Fibroblast of lung (primary cell): ENCODE measurements at regions not wholly inside any gene's neighbourhood (a gene's known extent, or its start where the extent isn't known, plus 50 kb on each side); places are given as distances from the start of the nearest gene placed in this dataset.

Source experiments
- DNase-seq, 2 donors: peaks; one replicate each; pipeline versions ENCODE4 v3.0.0 to v3.0.0-alpha.2; 2010; ENCODE audit warnings: low read depth in 2 of 2
- H2AFZ ChIP-seq: 2 replicates; pipeline ENCODE4 v1.5.1; 2012; ENCODE audit warnings: low read length, control low read depth, inconsistent platforms
- H3K27ac ChIP-seq: 2 replicates; pipeline ENCODE4 v1.5.1; 2011; ENCODE audit warnings: low read length, control low read depth; ENCODE audit not compliant: insufficient read depth
- H3K27me3 ChIP-seq: 2 replicates; pipeline ENCODE4 v1.5.1; 2011; ENCODE audit warnings: mild to moderate bottlenecking, low read length; ENCODE audit not compliant: control insufficient read depth, insufficient read depth
- H3K36me3 ChIP-seq: 2 replicates; pipeline ENCODE4 v1.5.1; 2011; ENCODE audit warnings: low read length; ENCODE audit not compliant: control insufficient read depth, insufficient read depth
- H3K4me1 ChIP-seq: 2 replicates; pipeline ENCODE4 v1.5.1; 2011; ENCODE audit warnings: low read length; ENCODE audit not compliant: control insufficient read depth, insufficient read depth; ENCODE audit errors: extremely low read depth
- H3K4me2 ChIP-seq: 2 replicates; pipeline ENCODE4 v1.5.1; 2011; ENCODE audit warnings: low read length, control low read depth; ENCODE audit not compliant: insufficient read depth; ENCODE audit errors: extremely low read depth
- H3K4me3 ChIP-seq, 4 experiments: fragments of 200-600 bp in 1 of 4; sonication (generic) in 1 of 4; replicated peaks in 1 of 4; 2 replicates each; pipeline ENCODE4 v1.5.1; 2011 to 2016; ENCODE audit warnings: low read length in 4 of 4, low read depth in 3 of 4, mild to moderate bottlenecking in 3 of 4, control low read depth in 2 of 4, inconsistent platforms in 1 of 4, mixed read lengths in 1 of 4; ENCODE audit not compliant: insufficient read depth in 1 of 4; ENCODE audit errors: control extremely low read depth in 1 of 4
- H3K79me2 ChIP-seq: 2 replicates; pipeline ENCODE4 v1.5.1; 2012; ENCODE audit warnings: mild to moderate bottlenecking, low read length, inconsistent platforms; ENCODE audit not compliant: control insufficient read depth, insufficient read depth
- H3K9ac ChIP-seq: 2 replicates; pipeline ENCODE4 v1.5.1; 2011; ENCODE audit warnings: mild to moderate bottlenecking, low read length, control low read depth; ENCODE audit not compliant: insufficient read depth
- H3K9me3 ChIP-seq: 2 replicates; pipeline ENCODE4 v1.5.1; 2012; ENCODE audit warnings: low read depth, low read length; ENCODE audit not compliant: control insufficient read depth, insufficient read depth
- H4K20me1 ChIP-seq: 2 replicates; pipeline ENCODE4 v1.5.1; 2011; ENCODE audit warnings: low read length; ENCODE audit not compliant: control insufficient read depth, insufficient read depth; ENCODE audit errors: extremely low read depth
- EZH2 ChIP-seq: IDR thresholded peaks from 2 replicates; pipeline ENCODE4 v1.5.1; 2012; ENCODE audit warnings: low read length, control low read depth, mild to moderate bottlenecking; ENCODE audit errors: missing control alignments
- TF ChIP-seq, protein P1 (sequence below), 2 donors: IDR thresholded peaks in 1 of 2; conservative IDR thresholded peaks in 1 of 2; 1 replicate in 1 of 2; 2 replicates in 1 of 2; pipeline ENCODE4 v1.5.1; 2011 to 2012; ENCODE audit warnings: low read length in 2 of 2, control low read depth in 1 of 2, inconsistent platforms in 1 of 2, low read depth in 1 of 2, mild to moderate bottlenecking in 1 of 2

DNA sequence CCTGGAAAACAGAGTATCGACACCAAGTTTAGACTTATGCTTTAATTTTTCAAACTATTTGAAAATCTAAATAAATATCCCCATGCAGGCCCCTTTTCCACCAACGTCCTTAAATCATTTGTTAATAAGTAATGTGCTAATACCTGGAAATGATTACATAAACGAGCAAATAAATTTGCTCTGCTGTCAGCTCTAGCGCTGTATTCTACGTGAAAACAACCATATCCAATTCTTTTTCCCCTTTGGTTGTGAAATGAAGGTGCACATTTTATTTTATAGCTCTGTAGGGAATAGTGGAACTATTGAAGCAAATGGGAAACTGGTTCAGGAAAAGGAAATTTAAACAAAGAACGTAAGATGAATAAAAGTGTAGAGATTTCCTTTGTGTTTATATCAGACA lies 137.7 kb upstream of the ZNF608 start:
- no peak for DNase-seq
- Histone ChIP-seq H3K9ac (no peak overlapping the region), H3K36me3 (no peaks in the 10 kb centered on the region), H3K9me3 (no peaks in the 10 kb centered on the region), H3K4me3 (no peak overlapping the region), H2AFZ (no peak overlapping the region), H3K79me2 (no peaks in the 10 kb centered on the region), H4K20me1 (no peaks in the 10 kb centered on the region), H3K27me3 (no peaks in the 10 kb centered on the region), H3K4me1 (no peaks in the 10 kb centered on the region), H3K27ac (no peak overlapping the region), H3K4me2 (no peak overlapping the region)
- no peak for TF ChIP-seq EZH2
- TF ChIP-seq, protein P1, sequence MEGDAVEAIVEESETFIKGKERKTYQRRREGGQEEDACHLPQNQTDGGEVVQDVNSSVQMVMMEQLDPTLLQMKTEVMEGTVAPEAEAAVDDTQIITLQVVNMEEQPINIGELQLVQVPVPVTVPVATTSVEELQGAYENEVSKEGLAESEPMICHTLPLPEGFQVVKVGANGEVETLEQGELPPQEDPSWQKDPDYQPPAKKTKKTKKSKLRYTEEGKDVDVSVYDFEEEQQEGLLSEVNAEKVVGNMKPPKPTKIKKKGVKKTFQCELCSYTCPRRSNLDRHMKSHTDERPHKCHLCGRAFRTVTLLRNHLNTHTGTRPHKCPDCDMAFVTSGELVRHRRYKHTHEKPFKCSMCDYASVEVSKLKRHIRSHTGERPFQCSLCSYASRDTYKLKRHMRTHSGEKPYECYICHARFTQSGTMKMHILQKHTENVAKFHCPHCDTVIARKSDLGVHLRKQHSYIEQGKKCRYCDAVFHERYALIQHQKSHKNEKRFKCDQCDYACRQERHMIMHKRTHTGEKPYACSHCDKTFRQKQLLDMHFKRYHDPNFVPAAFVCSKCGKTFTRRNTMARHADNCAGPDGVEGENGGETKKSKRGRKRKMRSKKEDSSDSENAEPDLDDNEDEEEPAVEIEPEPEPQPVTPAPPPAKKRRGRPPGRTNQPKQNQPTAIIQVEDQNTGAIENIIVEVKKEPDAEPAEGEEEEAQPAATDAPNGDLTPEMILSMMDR (conservative IDR thresholded peaks at IDR 0.05 in 1 of 2, IDR thresholded peaks at IDR 0.05 in 1 of 2; ENCODE audit: low read depth in 1 of 2, low read length in 2 of 2): no peak

- H3K9me3 ChIP-seq: no peaks in the 10 kb centered on the region
- H4K20me1 ChIP-seq: no peaks in the 10 kb centered on the region
- no peak overlapping the region for H3K4me2 ChIP-seq
- H3K27ac ChIP-seq: no peak overlapping the region
- H3K79me2 ChIP-seq: no peaks in the 10 kb centered on the region
- no peaks in the 10 kb centered on the region for H3K27me3 ChIP-seq
- TF ChIP-seq, protein P1 (conservative IDR thresholded peaks at IDR 0.05 in 1 of 2, IDR thresholded peaks at IDR 0.05 in 1 of 2; ENCODE audit: low read depth in 1 of 2, low read length in 2 of 2): no peak
- no peak for TF ChIP-seq EZH2
- no peak overlapping the region for H3K4me3 ChIP-seq
- H3K4me1 ChIP-seq: no peaks in the 10 kb centered on the region
- no peak for DNase-seq
- no peaks in the 10 kb centered on the region for H3K36me3 ChIP-seq
- no peak overlapping the region for H2AFZ ChIP-seq
- H3K9ac ChIP-seq: no peak overlapping the region
Measured at GRCh38 chr5:124885490-124885889, 139.1 kb upstream of the ZNF608 start.

- Histone ChIP-seq H3K27ac (no peak overlapping the region), H3K27me3 (no peaks in the 10 kb centered on the region), H3K9me3 (no peaks in the 10 kb centered on the region), H3K9ac (no peak overlapping the region), H3K4me2 (no peak overlapping the region), H4K20me1 (no peaks in the 10 kb centered on the region), H3K4me3 (no peak overlapping the region), H2AFZ (no peak overlapping the region), H3K4me1 (no peaks in the 10 kb centered on the region), H3K36me3 (no peaks in the 10 kb centered on the region), H3K79me2 (no peaks in the 10 kb centered on the region)
- no peak for DNase-seq
- TF ChIP-seq, protein P1 (conservative IDR thresholded peaks at IDR 0.05 in 1 of 2, IDR thresholded peaks at IDR 0.05 in 1 of 2; ENCODE audit: low read depth in 1 of 2, low read length in 2 of 2): no peak
- no peak for TF ChIP-seq EZH2
Measured at GRCh38 chr5:124887223-124887622, 140.8 kb upstream of the ZNF608 start.
